Stomach (tissue), 4 donors: ENCODE measurements at regions not wholly inside any gene's neighbourhood (a gene's known extent, or its start where the extent isn't known, plus 50 kb on each side); places are given as distances from the start of the nearest gene placed in this dataset.

Experiments used
- CTCF ChIP-seq, 7 experiments: fragments of 450-650 bp in 4 of 7; fragments of 200-600 bp in 3 of 7; sonication (generic) in 3 of 7; IDR thresholded peaks; one replicate each; pipeline ENCODE4 v1.5.1; 2016 to 2019; ENCODE audit warnings: antibody characterized with exemption in 7 of 7, control low read depth in 2 of 7, mild to moderate bottlenecking in 1 of 7
- EP300 ChIP-seq: sonication (generic); formaldehyde crosslinking; IDR thresholded peaks from one replicate; pipeline ENCODE4 v1.6.1; 2017; ENCODE audit warnings: antibody characterized with exemption
- POLR2A ChIP-seq, 4 donors: fragments of 450-650 bp; IDR thresholded peaks; one replicate each; pipeline ENCODE4 v1.6.1; 2016; ENCODE audit warnings: antibody characterized with exemption in 4 of 4, control low read depth in 2 of 4, mild to moderate bottlenecking in 1 of 4, moderate library complexity in 1 of 4

DNA sequence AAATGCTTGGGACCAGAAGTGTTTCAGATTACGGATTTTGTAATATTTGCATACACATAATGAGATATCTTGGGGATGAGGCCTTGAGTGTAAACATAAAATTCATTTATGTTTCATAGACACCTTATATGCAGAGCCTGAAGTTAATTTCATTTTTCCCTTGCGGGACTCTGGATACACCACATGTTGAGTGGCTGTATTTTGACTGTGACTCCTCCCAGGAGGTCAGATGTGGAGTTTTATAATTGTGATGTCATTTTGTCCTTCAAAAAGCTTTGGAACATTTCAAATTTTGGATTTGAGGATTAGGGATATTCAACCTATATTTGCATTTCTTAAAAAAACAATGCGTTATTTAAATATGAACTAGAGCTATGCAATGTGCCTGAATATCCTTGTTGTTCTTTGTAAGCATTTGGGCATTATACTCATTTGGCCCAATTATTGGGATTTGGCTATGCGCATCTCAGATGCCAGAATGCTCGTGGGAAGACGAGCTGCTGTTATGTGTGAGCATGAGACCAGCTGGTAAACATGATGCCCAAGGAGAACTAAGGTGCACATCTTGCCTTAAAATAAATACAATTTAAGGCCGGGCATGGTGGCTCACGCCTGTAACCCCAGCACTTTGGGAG is 223.0 kb upstream of the STS start:
- TF ChIP-seq EP300 (no peak), POLR2A (IDR thresholded peaks at IDR 0.05) (no peak), CTCF (IDR thresholded peaks at IDR 0.05) (no peak)
